Left lung (tissue), 4 donors: ENCODE measurements at regions not wholly inside any gene's neighbourhood (a gene's known extent, or its start where the extent isn't known, plus 50 kb on each side); places are given as distances from the start of the nearest gene placed in this dataset.

Source experiments
- ATAC-seq: fragments of 200-7000 bp; cut with Tn5 transposase; one replicate; pipeline ENCODE4 v1.9.1; 2020; ENCODE audit warnings: moderate library complexity
- DNase-seq, 4 donors: peaks; one replicate each; pipeline ENCODE4 v3.0.0-alpha.2; 2013 to 2020
- H3K27ac ChIP-seq, 2 donors: fragments of 200-600 bp; sonication (generic) in 1 of 2; one replicate each; pipeline versions ENCODE4 v1.5.0 to v1.8.0; 2020 to 2021
- H3K27me3 ChIP-seq, 2 donors: fragments of 200-600 bp; sonication (generic) in 1 of 2; one replicate each; pipeline versions ENCODE4 v1.5.0 to v1.8.0; 2020 to 2021
- H3K36me3 ChIP-seq, 2 donors: fragments of 200-600 bp; sonication (generic) in 1 of 2; one replicate each; pipeline versions ENCODE4 v1.5.0 to v1.8.0; 2020 to 2021
- H3K4me1 ChIP-seq, 2 donors: fragments of 200-600 bp; one replicate each; pipeline ENCODE4 v1.8.0; 2021
- H3K4me3 ChIP-seq, 2 donors: fragments of 200-600 bp; sonication (generic) in 1 of 2; one replicate each; pipeline versions ENCODE4 v1.5.0 to v1.8.0; 2020 to 2021; ENCODE audit warnings: mild to moderate bottlenecking in 1 of 2
- H3K9me3 ChIP-seq, 2 donors: fragments of 200-600 bp; sonication (generic) in 1 of 2; one replicate each; pipeline versions ENCODE4 v1.5.0 to v1.8.0; 2020 to 2021
- CTCF ChIP-seq, 2 donors: fragments of 200-600 bp; sonication (generic) in 1 of 2; IDR thresholded peaks; one replicate each; pipeline versions ENCODE4 v1.5.0 to v1.8.0; 2021; ENCODE audit warnings: antibody characterized with exemption in 2 of 2
- intact Hi-C, 2 donors: fragments of 100-400 bp; cut with DNase I; formaldehyde crosslinking; loops; one replicate each; pipeline versions ENCODE4 v1.11.2 to v1.14.2; 2022
- donor health status: DM: no; HTN: yes; CAD: no.
- donor health status: DM: no; HTN: no; CAD: no.

- H3K4me3 ChIP-seq: no peak overlapping the region
- H3K27ac ChIP-seq: no peak overlapping the region
- no peak for DNase-seq
- H3K27me3 ChIP-seq: no peaks in the 10 kb centered on the region
- no peaks in the 10 kb centered on the region for H3K36me3 ChIP-seq
- TF ChIP-seq CTCF (IDR thresholded peaks at IDR 0.05): no peak
- intact Hi-C loops: no loop called here
- peaks cover 0 to 79% of the 10 kb centered on the region in 2 donors for H3K4me1 ChIP-seq
- no peak for ATAC-seq
- H3K9me3 ChIP-seq: no peaks in the 10 kb centered on the region
These were observed 241.1 kb upstream of the RAB4A start for GRCh38 chr1:229029879-229030235.

GRCh38 chr1:229030630-229031029 lies 240.3 kb upstream of the RAB4A start:
- no peak for TF ChIP-seq CTCF (IDR thresholded peaks at IDR 0.05)
- DNase-seq: no peak
- ATAC-seq: peak; percentile 20

GRCh38 chr1:229031061-229031460 lies 239.8 kb upstream of the RAB4A start:
- no peak overlapping the region for H3K4me3 ChIP-seq
- no peaks in the 10 kb centered on the region for H3K36me3 ChIP-seq
- no peak for DNase-seq
- TF ChIP-seq CTCF (IDR thresholded peaks at IDR 0.05): no peak
- peaks cover 0 to 69% of the 10 kb centered on the region in 2 donors for H3K4me1 ChIP-seq
- no peaks in the 10 kb centered on the region for H3K9me3 ChIP-seq
- H3K27me3 ChIP-seq: no peaks in the 10 kb centered on the region
- H3K27ac ChIP-seq: no peak overlapping the region
- intact Hi-C loops: no loop called here
- ATAC-seq: no peak

More at GRCh38 chr1:229030630-229031029, 240.3 kb upstream of the RAB4A start:
- Histone ChIP-seq H3K27me3 (no peaks in the 10 kb centered on the region), H3K9me3 (no peaks in the 10 kb centered on the region), H3K4me3 (no peak overlapping the region), H3K36me3 (no peaks in the 10 kb centered on the region), H3K27ac (no peak overlapping the region), H3K4me1 (peaks cover 0 to 71% of the 10 kb centered on the region in 2 donors)
- intact Hi-C loops: no loop called here

GRCh38 chr1:229031481-229032341 lies 239.2 kb upstream of the RAB4A start:
- ATAC-seq (no peak), DNase-seq (no peak)
- intact Hi-C loops: no loop called here
- H3K4me3 ChIP-seq: no peak overlapping the region
- no peak overlapping the region for H3K27ac ChIP-seq
- H3K27me3 ChIP-seq: no peaks in the 10 kb centered on the region
- peaks cover 0 to 67% of the 10 kb centered on the region in 2 donors for H3K4me1 ChIP-seq
- H3K36me3 ChIP-seq: no peaks in the 10 kb centered on the region
- TF ChIP-seq CTCF (IDR thresholded peaks at IDR 0.05): no peak
- H3K9me3 ChIP-seq: no peaks in the 10 kb centered on the region

GRCh38 chr1:229032375-229032774 lies 238.5 kb upstream of the RAB4A start:
- Histone ChIP-seq H3K27me3 (no peaks in the 10 kb centered on the region), H3K9me3 (no peaks in the 10 kb centered on the region), H3K36me3 (no peaks in the 10 kb centered on the region), H3K4me1 (peaks cover 0 to 61% of the 10 kb centered on the region in 2 donors), H3K27ac (no peak overlapping the region), H3K4me3 (no peak overlapping the region)
- intact Hi-C loops: no loop called here
- DNase-seq (no peak), ATAC-seq (no peak)
- TF ChIP-seq CTCF (IDR thresholded peaks at IDR 0.05): no peak
